Embryonic facial prominence (tissue), 1 donor: ENCODE measurements at regions not wholly inside any gene's neighbourhood (a gene's known extent, or its start where the extent isn't known, plus 50 kb on each side); places are given as distances from the start of the nearest gene placed in this dataset.
"Not testable (repeated sequence)": the region's sequence is repeated elsewhere in the genome, so short reads cannot be mapped to it uniquely, and the experiment has no call there.

ENCODE experiments used
- DNase-seq: peaks from one replicate; pipeline ENCODE4 v3.0.0-alpha.2; 2016; ENCODE audit errors: extremely low spot score

DNA sequence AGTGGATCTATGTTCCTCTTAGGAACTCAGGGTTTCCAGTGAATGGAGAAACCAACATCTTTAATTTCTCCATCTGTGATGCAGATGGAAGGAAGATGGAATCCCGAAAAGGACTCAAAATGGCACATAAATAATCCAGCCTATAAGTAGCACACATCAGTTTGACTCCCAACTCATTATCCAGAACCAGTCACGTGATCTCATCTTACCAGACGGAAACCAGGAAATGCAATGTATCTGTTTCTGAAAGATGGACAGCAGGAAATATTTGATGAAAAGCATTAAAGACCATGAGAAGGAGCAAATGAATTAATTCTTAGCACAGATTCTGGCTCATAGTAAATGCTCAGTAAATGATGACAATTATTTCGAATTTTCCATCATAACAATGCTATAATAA lies 443.1 kb upstream of the FMR1 start:
- DNase-seq = no peak

DNA sequence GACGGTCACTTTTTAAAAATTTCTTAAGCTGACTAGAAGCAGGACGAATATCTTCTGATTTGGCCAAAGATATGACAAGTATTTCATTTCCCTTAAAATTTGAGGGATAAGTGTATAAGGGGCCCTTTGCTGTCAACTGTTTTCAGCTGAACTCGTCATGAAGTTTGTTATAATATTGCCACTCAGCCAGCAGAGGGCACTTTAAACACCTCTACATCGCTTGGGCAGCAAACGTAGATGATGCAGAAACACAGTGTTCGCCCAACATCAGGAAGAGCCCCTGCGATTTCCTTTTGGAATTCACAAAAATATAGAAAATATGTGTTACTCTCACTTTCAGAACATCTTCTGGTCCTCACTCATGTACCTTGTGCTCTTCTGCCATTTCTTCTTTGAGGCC lies 435.7 kb upstream of the FMR1 start:
- no peak for DNase-seq

DNA sequence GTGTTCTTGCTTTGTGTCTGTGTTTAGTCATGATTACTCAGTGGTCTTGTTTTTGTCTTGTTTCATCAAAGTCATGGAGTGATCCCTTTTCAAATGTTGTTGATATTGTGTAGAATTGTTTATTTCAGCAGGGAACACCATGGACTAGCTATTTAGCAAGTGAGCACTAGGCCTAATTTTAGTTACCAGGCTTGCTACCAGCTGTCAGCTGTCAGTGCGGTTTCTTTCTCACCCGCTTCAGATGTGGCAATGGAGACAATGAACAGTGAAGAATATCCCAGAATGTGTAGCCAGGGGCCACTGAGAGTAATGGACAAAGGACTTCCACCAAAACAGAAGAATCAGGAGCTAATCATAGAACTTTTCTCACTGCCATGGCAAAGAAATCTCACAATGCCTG lies 432.8 kb upstream of the FMR1 start:
- DNase-seq = no peak

GRCh38 chrX:147485207-147485606 lies 426.5 kb upstream of the FMR1 start:
- DNase-seq = no peak

- no peak for DNase-seq
These were observed 417.4 kb upstream of the FMR1 start for GRCh38 chrX:147494365-147494764.

DNA sequence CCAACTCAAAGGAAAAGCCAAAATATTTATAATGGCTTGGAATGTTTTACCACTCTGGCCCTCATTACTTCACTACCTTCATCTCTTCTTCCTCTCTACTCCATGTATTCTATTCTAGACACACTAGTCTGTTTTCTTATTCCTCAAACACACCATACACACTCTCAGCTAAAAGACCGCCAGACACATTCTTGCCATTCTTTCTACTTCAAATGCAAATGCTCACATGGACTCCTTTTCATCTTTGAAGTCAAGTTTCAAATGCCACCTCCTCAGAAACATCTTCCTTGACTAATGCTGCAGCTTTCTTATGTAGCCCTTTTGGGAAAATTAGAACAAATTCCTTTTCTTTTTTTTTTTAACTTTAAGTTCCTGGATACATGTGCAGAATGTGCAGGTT lies 412.9 kb upstream of the FMR1 start:
- no peak for DNase-seq

- DNase-seq = no peak
These were observed 388.7 kb upstream of the FMR1 start for GRCh38 chrX:147522981-147523380.

GRCh38 chrX:147533426-147533825 lies 378.3 kb upstream of the FMR1 start:
- no peak for DNase-seq

DNA sequence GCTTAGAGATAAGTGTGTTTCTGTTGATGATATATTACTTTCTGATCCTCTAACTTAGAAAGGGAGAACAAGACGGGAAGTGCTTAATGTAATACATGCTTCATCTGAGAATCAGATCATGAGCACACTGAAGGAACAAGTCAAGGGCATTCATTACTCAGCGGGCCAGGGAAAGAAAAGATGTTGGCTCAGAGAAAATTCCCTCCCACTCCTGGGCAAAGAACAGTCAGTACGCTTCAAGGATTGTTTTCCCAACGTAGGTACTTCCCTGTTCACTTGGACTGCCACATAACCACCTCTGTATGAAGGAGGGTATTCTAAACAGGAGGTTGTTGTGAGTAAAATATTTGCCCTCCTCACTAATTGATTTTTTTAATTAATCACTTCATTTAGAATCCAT lies 374.5 kb upstream of the FMR1 start:
- DNase-seq = no peak

DNA sequence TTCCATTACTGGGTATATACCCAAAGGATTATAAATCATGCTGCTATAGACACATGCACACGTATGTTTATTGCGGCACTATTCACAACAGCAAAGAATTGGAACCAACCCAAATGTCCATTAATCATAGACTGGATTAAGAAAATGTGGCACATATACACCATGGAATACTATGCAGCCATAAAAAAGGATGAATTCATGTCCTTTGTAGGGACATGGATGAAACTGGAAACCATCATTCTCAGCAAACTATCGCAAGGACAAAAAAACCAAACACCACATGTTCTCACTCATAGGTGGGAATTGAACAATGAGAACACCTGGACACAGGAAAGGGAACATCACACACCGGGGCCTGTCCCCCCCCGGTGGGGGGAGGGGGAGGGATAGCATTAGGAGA lies 363.7 kb upstream of the FMR1 start:
- not testable (repeated sequence) for DNase-seq

DNA sequence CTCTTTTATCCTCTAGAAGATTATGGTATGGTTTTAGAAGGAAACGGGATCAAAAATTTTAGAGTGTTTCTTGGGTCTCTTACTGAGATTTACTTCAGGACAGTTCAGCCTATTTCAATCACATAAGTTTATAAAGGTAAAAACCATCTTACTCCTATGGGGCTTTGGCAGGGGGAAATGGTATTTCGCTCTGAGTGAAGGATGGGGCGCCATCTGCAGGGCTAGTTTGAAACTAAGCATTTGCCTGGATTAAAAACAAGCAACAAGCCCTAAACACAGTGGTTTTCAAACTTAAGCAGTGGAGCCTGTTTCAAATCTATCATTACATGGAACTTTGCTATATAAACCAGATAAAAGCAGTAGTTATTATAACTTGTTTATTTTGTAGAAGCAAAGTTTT lies 361.5 kb upstream of the FMR1 start:
- no peak for DNase-seq

DNA sequence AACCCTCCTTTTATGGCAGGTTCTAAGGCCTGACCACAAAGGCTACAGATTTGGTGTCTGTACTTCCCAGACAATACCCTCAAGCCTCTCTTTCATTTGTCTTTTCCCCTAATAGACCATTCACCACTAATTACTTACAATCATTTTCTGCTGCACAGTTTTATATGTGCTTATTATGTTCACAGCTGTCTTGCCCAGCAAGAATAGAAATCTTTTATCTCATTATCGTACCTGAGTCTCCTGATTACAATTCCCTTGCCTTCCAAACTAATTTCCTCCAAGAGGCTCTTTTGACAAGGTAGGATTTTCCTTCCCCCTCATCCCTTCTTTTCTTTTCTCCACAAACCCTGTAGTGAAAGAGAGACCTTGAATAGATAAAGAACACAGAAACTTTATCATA lies 352.5 kb upstream of the FMR1 start:
- no peak for DNase-seq

- DNase-seq = no peak
These were observed 346.5 kb upstream of the FMR1 start for GRCh38 chrX:147565237-147565636.

- DNase-seq = no peak
These were observed 341.2 kb upstream of the FMR1 start for GRCh38 chrX:147570483-147570882.

GRCh38 chrX:147573266-147573665 lies 338.5 kb upstream of the FMR1 start:
- DNase-seq = no peak

DNA sequence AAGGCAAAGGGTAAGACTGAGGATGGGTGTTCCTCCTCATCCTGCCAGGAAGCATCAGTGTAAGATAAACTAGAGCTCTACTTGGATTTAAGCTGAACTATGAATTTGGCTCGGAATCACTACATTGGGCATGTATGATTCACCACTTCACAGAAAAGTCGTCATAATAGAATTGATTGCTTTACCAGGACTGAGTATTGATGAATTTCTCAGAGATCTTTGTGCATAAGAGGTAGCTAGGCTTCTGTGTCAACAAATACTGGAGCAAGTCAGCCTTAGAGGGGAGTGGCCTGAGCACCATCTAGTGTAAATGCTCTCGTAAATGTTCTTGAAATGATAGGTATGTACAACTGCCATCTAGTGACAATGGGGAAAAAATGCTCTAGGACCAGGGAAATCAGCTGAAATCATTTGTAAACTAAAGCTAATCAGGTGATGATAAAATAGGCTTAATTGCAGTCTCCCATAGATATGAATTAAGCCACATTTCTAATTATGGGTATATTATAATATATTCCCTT lies 309.5 kb upstream of the FMR1 start:
- no peak for DNase-seq

DNA sequence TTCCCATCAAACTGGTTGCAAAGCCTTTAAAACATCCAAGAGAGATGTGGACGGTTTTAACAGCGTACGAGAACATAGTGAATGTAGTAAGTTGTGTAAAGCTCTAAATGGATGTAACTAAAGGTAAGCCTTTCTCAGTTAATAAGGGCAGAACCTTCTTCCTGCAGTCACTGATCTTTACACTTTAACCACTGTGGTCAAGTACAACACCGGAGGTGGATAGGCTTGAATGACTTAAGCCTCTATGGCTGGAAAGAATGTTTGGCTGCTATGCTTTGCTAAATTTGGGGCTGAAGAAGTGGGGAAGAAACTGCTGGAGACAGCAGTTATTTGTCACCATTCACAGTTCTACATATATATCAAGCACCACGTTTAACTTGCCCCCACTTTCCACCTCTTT lies 285.1 kb upstream of the FMR1 start:
- DNase-seq = no peak

DNA sequence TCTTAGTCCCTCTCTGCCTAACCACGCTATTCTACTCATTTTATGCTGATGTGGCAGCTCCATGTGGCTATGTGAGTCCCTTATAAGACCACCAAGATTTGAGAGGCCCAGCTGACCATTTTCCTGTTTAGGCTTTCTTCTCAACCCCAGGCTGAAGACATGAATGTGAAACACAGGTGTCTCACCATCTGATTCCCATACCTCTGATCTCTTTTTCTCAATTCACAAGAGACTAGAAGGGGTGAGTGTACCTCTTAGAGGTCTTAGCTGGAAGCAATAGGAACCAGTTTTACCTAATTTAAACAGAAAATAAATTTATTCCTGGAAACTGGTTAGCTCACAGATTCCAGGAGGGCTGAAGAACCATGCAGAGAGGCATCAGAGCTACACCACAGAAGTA lies 276.5 kb upstream of the FMR1 start:
- DNase-seq = no peak

- no peak for DNase-seq
These were observed 274.5 kb upstream of the FMR1 start for GRCh38 chrX:147637190-147637589.

GRCh38 chrX:147646949-147647723 lies 264.6 kb upstream of the FMR1 start:
- no peak for DNase-seq

DNA sequence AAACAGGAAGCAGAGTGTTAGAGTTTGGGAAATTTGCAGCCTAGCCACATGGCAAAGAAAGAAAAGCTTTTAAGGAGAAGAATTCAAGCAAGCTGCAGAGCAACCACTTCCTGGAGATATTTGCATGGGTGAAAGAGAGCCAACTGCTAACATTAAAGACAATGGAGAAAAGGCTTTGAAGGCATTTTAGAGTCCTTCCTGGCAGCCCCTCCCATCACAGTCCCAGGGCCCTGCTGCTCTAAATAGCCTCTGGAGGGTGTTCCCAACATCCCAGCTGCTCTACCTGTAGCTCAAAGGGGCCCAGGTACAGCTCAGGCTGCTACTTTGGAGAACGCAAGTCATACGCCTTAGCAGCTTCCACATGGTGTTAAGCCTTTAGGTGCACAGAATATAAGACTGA lies 235.9 kb upstream of the FMR1 start:
- DNase-seq = no peak

DNA sequence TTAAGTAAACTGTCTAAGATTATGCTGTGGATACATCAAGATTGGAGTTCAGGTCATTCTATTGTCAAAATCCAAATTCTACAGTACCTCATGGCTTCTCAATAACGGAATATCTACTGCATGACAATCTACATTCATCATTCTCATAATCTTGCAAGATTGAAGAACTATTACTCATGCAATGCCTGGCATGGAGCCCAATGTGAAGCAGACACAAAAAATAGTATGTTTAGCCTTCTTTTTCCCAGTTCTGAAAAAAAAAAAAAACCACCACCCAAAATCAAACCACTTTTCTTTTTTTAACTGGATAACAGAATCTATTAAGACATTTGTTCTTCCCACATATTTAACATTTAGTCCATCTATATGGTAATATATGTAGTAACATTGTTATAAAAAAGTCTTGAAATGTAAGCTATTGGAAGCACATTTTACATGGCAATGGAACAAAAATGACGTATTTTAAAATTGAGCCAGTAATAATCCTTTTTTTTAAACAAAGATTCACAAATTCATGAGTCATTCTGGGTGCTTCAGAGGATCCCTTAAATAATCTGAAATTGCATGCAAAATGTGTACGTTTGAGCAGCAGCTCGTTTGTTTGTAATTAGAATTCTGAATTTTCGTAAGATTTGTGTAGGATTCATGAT lies 232.2 kb upstream of the FMR1 start:
- DNase-seq = no peak

DNA sequence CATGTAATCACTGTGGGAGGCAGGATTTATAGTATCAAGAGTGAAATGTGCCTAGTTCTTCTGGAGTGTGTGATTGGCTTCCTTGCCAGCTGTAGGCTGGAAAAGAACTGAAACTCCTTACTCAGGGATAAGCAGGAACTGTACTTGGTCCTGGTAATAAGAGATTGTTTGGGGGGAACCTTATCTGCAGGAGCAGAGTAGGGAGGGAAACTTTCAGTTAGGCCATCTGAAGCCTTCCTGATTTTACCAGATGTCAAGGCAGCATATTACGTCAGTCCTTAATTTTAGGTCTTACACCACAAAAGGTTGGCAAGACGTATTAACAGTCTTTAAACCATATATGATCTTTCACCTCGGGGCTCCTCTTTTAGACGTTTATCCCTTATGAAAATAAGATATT lies 231.5 kb upstream of the FMR1 start:
- DNase-seq = no peak

GRCh38 chrX:147693511-147693910 lies 218.2 kb upstream of the FMR1 start:
- DNase-seq = no peak
